Stimulated activated naive CD8-positive, alpha-beta T cell treated with anti-CD3 and anti-CD28 coated beads, Interleukin-15, Interleukin-2, amounts not matched to agents 100 ng/mL and 50 ng/mL, for 24 hours (primary cell): ENCODE measurements at regions not wholly inside any gene's neighbourhood (a gene's known extent, or its start where the extent isn't known, plus 50 kb on each side); places are given as distances from the start of the nearest gene placed in this dataset.
A peak's percentile ranks its signal among the peaks of the same experiment; 100 is the strongest.
"Not testable (repeated sequence)": the region's sequence is repeated elsewhere in the genome, so short reads cannot be mapped to it uniquely, and the experiment has no call there.

Experiments used
- H3K27ac Mint-ChIP-seq: one replicate; pipeline ENCODE4 v1.8.0; 2021; ENCODE audit warnings: mild to moderate bottlenecking, mixed read lengths
- H3K27me3 Mint-ChIP-seq: one replicate; pipeline ENCODE4 v1.8.0; 2021; ENCODE audit warnings: mixed read lengths
- H3K36me3 Mint-ChIP-seq: one replicate; pipeline ENCODE4 v1.8.0; 2021; ENCODE audit warnings: low read depth, mixed read lengths
- H3K4me1 Mint-ChIP-seq: one replicate; pipeline ENCODE4 v1.8.0; 2021; ENCODE audit warnings: low read depth, mixed read lengths
- H3K4me3 Mint-ChIP-seq: one replicate; pipeline ENCODE4 v1.8.0; 2021; ENCODE audit warnings: mild to moderate bottlenecking, mixed read lengths
- H3K9me3 Mint-ChIP-seq: one replicate; pipeline ENCODE4 v1.8.0; 2021; ENCODE audit warnings: mixed read lengths

DNA sequence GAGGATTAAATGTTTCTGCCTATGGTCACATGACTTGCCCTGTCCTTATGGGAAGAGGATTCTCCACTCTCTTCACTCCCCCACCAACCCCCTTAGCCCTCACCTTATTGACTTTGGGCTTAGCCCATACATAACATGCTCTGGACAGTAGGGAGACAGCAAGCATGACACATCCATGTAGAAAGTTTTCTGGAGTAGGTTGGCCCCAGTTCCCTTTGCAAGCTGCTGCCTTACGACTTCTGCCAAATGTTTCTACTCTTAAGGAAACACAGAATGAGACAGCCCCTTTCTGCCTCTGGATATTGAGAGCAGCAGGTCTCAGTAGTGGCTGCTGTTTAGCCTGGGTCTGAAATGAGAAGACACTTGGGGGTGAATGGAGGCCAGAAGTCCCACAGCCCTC lies 282.2 kb downstream of the MAP2K6 start:
- Mint-ChIP-seq H3K27ac (no peak overlapping the region), H3K4me1 (no peaks in the 10 kb centered on the region), H3K27me3 (no peaks in the 10 kb centered on the region), H3K9me3 (peaks cover 21% of the 10 kb centered on the region), H3K4me3 (no peak overlapping the region), H3K36me3 (peaks cover 7% of the 10 kb centered on the region)

GRCh38 chr17:69698352-69698751 lies 283.9 kb downstream of the MAP2K6 start:
- H3K4me3 Mint-ChIP-seq, H3K27me3 Mint-ChIP-seq, H3K27ac Mint-ChIP-seq, H3K4me1 Mint-ChIP-seq, H3K36me3 Mint-ChIP-seq: not testable (repeated sequence)
- H3K9me3 Mint-ChIP-seq: peaks cover 21% of the 10 kb centered on the region

GRCh38 chr17:69702078-69702477 lies 287.6 kb downstream of the MAP2K6 start:
- Mint-ChIP-seq H3K9me3 (peaks cover 15% of the 10 kb centered on the region), H3K27ac (no peak overlapping the region), H3K4me1 (no peaks in the 10 kb centered on the region), H3K4me3 (no peak overlapping the region), H3K36me3 (peaks cover 7% of the 10 kb centered on the region), H3K27me3 (no peaks in the 10 kb centered on the region)

GRCh38 chr17:69703751-69704150 lies 289.3 kb downstream of the MAP2K6 start:
- no peaks in the 10 kb centered on the region for H3K4me1 Mint-ChIP-seq
- H3K36me3 Mint-ChIP-seq: peaks cover 4% of the 10 kb centered on the region
- no peak overlapping the region for H3K27ac Mint-ChIP-seq
- H3K27me3 Mint-ChIP-seq: no peaks in the 10 kb centered on the region
- H3K4me3 Mint-ChIP-seq: no peak overlapping the region
- H3K9me3 Mint-ChIP-seq: peaks cover 11% of the 10 kb centered on the region

DNA sequence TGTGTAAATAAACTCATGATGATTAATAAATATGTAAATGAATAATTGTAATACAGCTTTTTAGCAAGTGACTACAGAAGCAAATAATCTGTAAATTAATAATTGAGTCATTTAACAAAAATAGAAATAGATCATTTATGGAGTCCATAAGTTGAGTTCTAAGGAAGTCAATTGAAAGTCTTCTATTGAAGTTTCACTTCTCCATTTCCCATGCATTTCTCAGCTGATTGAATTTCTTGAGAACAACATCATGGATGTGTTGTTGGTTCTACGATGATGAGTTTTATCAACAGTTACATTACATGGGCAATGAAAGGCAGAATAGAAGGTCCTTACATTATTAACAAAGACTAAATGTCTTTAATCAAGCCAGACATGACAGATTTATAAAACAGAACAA lies 290.4 kb downstream of the MAP2K6 start:
- no peak overlapping the region for H3K27ac Mint-ChIP-seq
- H3K36me3 Mint-ChIP-seq: no peaks in the 10 kb centered on the region
- H3K4me1 Mint-ChIP-seq: peaks cover 4% of the 10 kb centered on the region
- H3K9me3 Mint-ChIP-seq: peaks cover 2% of the 10 kb centered on the region
- H3K27me3 Mint-ChIP-seq: no peaks in the 10 kb centered on the region
- no peak overlapping the region for H3K4me3 Mint-ChIP-seq

GRCh38 chr17:69706127-69706526 lies 291.6 kb downstream of the MAP2K6 start:
- Mint-ChIP-seq H3K27me3 (no peaks in the 10 kb centered on the region), H3K36me3 (no peaks in the 10 kb centered on the region), H3K4me3 (no peak overlapping the region)

DNA sequence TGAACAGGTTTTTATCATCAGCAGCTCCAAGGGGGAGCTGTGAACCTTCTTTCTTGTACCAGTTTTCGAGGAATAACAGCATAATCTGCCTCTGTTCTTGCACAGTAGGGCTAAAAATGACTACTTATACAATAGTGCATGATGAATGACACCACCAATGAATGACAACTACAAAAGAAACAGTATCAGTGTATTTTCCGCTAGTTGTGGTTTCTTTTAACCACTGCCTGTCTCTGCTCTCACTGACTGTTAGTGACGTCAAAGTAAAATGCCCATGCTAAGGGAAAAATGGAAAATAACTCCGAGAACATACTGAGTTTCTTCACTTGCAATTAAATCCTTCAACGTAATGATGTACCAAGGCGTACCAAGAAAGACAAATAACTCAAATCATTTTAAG lies 294.9 kb downstream of the MAP2K6 start:
- Mint-ChIP-seq H3K4me3 (peak overlapping the region; percentile 21), H3K27me3 (peaks cover 4% of the 10 kb centered on the region), H3K9me3 (no peaks in the 10 kb centered on the region), H3K4me1 (peaks cover 4% of the 10 kb centered on the region), H3K36me3 (no peaks in the 10 kb centered on the region), H3K27ac (no peak overlapping the region)

More at GRCh38 chr17:69706127-69706526, 291.6 kb downstream of the MAP2K6 start:
- H3K4me1 Mint-ChIP-seq: peaks cover 4% of the 10 kb centered on the region
- H3K27ac Mint-ChIP-seq: no peak overlapping the region
- H3K9me3 Mint-ChIP-seq: no peaks in the 10 kb centered on the region

DNA sequence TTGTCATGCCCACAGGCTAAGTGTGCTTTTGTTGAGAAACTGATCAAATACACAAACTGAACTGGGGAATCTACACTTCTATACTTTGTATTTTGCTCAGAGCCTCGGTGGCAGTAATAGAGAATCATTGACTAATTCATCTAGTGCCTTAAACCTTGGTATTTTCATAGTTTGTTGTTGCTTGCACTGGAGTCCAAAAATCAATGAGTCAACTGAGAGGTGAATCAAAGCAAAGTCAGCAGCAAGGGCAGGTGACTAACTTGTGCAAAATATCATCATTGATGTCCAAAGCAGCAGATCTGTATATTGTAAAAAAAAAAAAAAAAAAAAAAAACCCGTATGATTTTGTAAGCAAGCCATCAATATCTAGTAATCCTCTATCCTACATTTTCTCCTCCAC lies 296.4 kb downstream of the MAP2K6 start:
- Mint-ChIP-seq H3K4me1 (peaks cover 8% of the 10 kb centered on the region), H3K4me3 (no peak overlapping the region), H3K27ac (no peak overlapping the region), H3K36me3 (no peaks in the 10 kb centered on the region), H3K9me3 (no peaks in the 10 kb centered on the region), H3K27me3 (peaks cover 4% of the 10 kb centered on the region)

DNA sequence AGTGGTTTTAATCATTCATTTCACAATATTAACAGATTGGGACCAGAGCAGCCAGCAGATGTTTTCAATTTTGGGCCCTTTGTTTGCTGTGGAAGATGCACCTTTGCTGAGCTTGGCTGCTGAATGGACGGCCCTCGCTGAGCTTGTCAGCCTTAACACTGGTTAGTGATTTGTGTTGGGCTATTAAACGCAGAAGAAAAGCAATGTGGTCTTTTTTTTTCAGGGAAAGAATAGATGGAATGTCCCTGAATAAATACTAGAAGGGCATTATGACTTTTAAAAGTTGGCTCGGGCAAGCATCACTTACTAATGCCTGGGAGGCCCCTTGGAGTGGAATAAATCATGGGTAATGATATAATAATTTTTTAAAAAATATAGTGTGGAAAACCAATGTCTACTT lies 297.0 kb downstream of the MAP2K6 start:
- Mint-ChIP-seq H3K36me3 (no peaks in the 10 kb centered on the region), H3K4me3 (no peak overlapping the region), H3K9me3 (no peaks in the 10 kb centered on the region), H3K27ac (no peak overlapping the region), H3K4me1 (peaks cover 9% of the 10 kb centered on the region), H3K27me3 (peaks cover 4% of the 10 kb centered on the region)

GRCh38 chr17:69712801-69713311 lies 298.4 kb downstream of the MAP2K6 start:
- peaks cover 9% of the 10 kb centered on the region for H3K4me1 Mint-ChIP-seq
- H3K9me3 Mint-ChIP-seq: no peaks in the 10 kb centered on the region
- H3K27ac Mint-ChIP-seq: no peak overlapping the region
- H3K36me3 Mint-ChIP-seq: no peaks in the 10 kb centered on the region
- no peak overlapping the region for H3K4me3 Mint-ChIP-seq
- H3K27me3 Mint-ChIP-seq: peaks cover 4% of the 10 kb centered on the region

DNA sequence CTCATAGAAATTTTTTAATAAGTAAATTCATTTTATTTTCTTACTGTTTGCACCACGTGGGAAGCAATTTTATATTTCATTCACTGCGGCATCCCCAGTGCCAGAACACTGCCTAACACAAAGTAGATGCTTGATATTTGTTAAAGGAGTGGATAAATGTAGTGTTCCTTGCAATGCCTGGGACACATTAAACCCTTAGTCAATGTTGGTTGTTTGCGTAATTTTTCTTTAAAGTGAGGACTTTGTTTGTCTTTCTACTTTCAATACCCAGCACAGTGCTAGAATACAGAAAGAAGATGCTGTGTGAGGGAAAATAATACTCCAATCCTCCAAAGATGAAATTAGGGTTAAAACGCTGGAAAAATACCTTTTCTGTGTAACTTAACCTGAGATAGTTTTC lies 299.3 kb downstream of the MAP2K6 start:
- H3K4me1 Mint-ChIP-seq: peaks cover 9% of the 10 kb centered on the region

GRCh38 chr17:69714669-69715068 lies 300.2 kb downstream of the MAP2K6 start:
- no peaks in the 10 kb centered on the region for H3K36me3 Mint-ChIP-seq
- no peak overlapping the region for H3K4me3 Mint-ChIP-seq
- H3K27ac Mint-ChIP-seq: no peak overlapping the region
- H3K4me1 Mint-ChIP-seq: peaks cover 5% of the 10 kb centered on the region
- H3K9me3 Mint-ChIP-seq: no peaks in the 10 kb centered on the region
- H3K27me3 Mint-ChIP-seq: peaks cover 4% of the 10 kb centered on the region

More for the DNA sequence above, 299.3 kb downstream of the MAP2K6 start:
- Mint-ChIP-seq H3K4me3 (no peak overlapping the region), H3K9me3 (no peaks in the 10 kb centered on the region), H3K27me3 (peaks cover 4% of the 10 kb centered on the region), H3K36me3 (no peaks in the 10 kb centered on the region), H3K27ac (no peak overlapping the region)

- H3K9me3 Mint-ChIP-seq: no peaks in the 10 kb centered on the region
- no peaks in the 10 kb centered on the region for H3K36me3 Mint-ChIP-seq
- H3K27me3 Mint-ChIP-seq: peaks cover 4% of the 10 kb centered on the region
- H3K27ac Mint-ChIP-seq: peak overlapping the region; percentile 29
- H3K4me3 Mint-ChIP-seq: no peak overlapping the region
- peaks cover 5% of the 10 kb centered on the region for H3K4me1 Mint-ChIP-seq
Observed at GRCh38 chr17:69715656-69716055, 301.2 kb downstream of the MAP2K6 start.

DNA sequence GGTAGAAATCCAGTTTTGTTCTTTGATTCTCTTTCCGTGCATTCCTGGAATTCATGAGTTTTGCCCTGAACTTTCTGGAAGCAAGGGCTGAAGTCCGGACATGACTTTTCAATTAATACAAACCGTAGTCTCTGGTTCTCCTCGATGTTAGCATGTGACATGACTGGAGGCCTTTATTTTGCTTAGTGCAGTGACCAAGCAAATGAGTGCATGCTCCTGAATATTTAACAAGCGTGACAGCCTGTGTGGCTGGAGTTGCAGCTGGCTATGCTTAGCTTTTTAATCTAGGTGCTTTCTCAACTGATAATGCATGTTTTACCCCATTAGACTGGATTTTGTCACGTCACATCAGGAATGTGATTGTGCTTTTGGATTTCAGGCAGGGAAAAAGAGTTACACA lies 302.1 kb downstream of the MAP2K6 start:
- Mint-ChIP-seq H3K36me3 (no peaks in the 10 kb centered on the region), H3K27me3 (no peaks in the 10 kb centered on the region), H3K4me1 (peaks cover 5% of the 10 kb centered on the region), H3K9me3 (no peaks in the 10 kb centered on the region), H3K4me3 (no peak overlapping the region), H3K27ac (no peak overlapping the region)

GRCh38 chr17:69717214-69717613 lies 302.7 kb downstream of the MAP2K6 start:
- no peaks in the 10 kb centered on the region for H3K9me3 Mint-ChIP-seq
- no peaks in the 10 kb centered on the region for H3K36me3 Mint-ChIP-seq
- H3K27ac Mint-ChIP-seq: no peak overlapping the region
- H3K4me1 Mint-ChIP-seq: peaks cover 5% of the 10 kb centered on the region
- H3K4me3 Mint-ChIP-seq: no peak overlapping the region
- no peaks in the 10 kb centered on the region for H3K27me3 Mint-ChIP-seq

- Mint-ChIP-seq H3K4me3 (no peak overlapping the region), H3K4me1 (peaks cover 5% of the 10 kb centered on the region), H3K27me3 (no peaks in the 10 kb centered on the region), H3K27ac (no peak overlapping the region), H3K9me3 (no peaks in the 10 kb centered on the region), H3K36me3 (no peaks in the 10 kb centered on the region)
Observed at GRCh38 chr17:69717819-69718218, 303.3 kb downstream of the MAP2K6 start.
